GM23338 (cell line): ENCODE measurements at regions not wholly inside any gene's neighbourhood (a gene's known extent, or its start where the extent isn't known, plus 50 kb on each side); places are given as distances from the start of the nearest gene placed in this dataset.
"Not testable (repeated sequence)": the region's sequence is repeated elsewhere in the genome, so short reads cannot be mapped to it uniquely, and the experiment has no call there.

ENCODE experiments used
- ATAC-seq: fragments of 200-7000 bp; cut with Tn5 transposase; 3 replicates; pipeline ENCODE4 v1.9.1; 2020
- DNase-seq: peaks from one replicate; pipeline ENCODE4 v3.0.0-alpha.2; 2015; ENCODE audit warnings: low spot score
- H2AFZ ChIP-seq: fragments of 200-600 bp; sonication (generic); 2 replicates; pipeline ENCODE4 v1.8.0; 2016; ENCODE audit warnings: antibody characterized with exemption, mild to moderate bottlenecking, moderate library complexity
- H3F3A ChIP-seq: fragments of 200-600 bp; sonication (generic); replicated peaks from 2 replicates; pipeline ENCODE4 v1.8.0; 2017; ENCODE audit warnings: antibody characterized with exemption, mixed run types, low read depth
- H3K27ac ChIP-seq: fragments of 200-600 bp; sonication (generic); 2 replicates; pipeline ENCODE4 v1.6.1; 2016; ENCODE audit warnings: low read depth
- H3K27me3 ChIP-seq: fragments of 200-600 bp; sonication (generic); 2 replicates; pipeline ENCODE4 v1.8.0; 2016; ENCODE audit warnings: mild to moderate bottlenecking, mixed run types, moderate library complexity; ENCODE audit not compliant: insufficient read depth
- H3K36me3 ChIP-seq: fragments of 200-600 bp; sonication (generic); 2 replicates; pipeline ENCODE4 v1.8.0; 2016; ENCODE audit warnings: mild to moderate bottlenecking; ENCODE audit not compliant: insufficient read depth
- H3K4me1 ChIP-seq: fragments of 200-600 bp; sonication (generic); 2 replicates; pipeline ENCODE4 v1.8.0; 2016; ENCODE audit warnings: mild to moderate bottlenecking, moderate library complexity; ENCODE audit not compliant: insufficient read depth
- H3K4me2 ChIP-seq: fragments of 200-600 bp; sonication (generic); 2 replicates; pipeline ENCODE4 v1.7.1; 2017; ENCODE audit warnings: mixed run types
- H3K4me3 ChIP-seq: fragments of 200-600 bp; sonication (generic); 2 replicates; pipeline ENCODE4 v1.6.1; 2016; ENCODE audit warnings: mixed run types
- H3K79me2 ChIP-seq: fragments of 200-600 bp; sonication (generic); replicated peaks from 2 replicates; pipeline ENCODE4 v1.8.0; 2017; ENCODE audit warnings: mild to moderate bottlenecking; ENCODE audit not compliant: insufficient read depth
- H3K9me2 ChIP-seq: fragments of 200-600 bp; sonication (generic); 2 replicates; pipeline ENCODE4 v1.8.0; 2017; ENCODE audit not compliant: insufficient read depth
- H4K20me1 ChIP-seq: fragments of 200-600 bp; sonication (generic); replicated peaks from 2 replicates; pipeline ENCODE4 v1.8.0; 2017; ENCODE audit warnings: mild to moderate bottlenecking; ENCODE audit not compliant: insufficient read depth
- H3K27ac Mint-ChIP-seq: 2 replicates; pipeline ENCODE4 v1.8.0; 2020; ENCODE audit warnings: inconsistent platforms, mild to moderate bottlenecking, moderate library complexity, mixed read lengths
- H3K27me3 Mint-ChIP-seq: 3 replicates; pipeline ENCODE4 v1.8.0; 2022; ENCODE audit warnings: low read depth, mild to moderate bottlenecking, moderate library complexity, mixed read lengths, inconsistent platforms; ENCODE audit not compliant: insufficient read depth, poor library complexity
- H3K36me3 Mint-ChIP-seq: 3 replicates; pipeline ENCODE4 v1.8.0; 2021; ENCODE audit warnings: low read depth, mild to moderate bottlenecking, inconsistent platforms, moderate library complexity, mixed read lengths
- H3K4me1 Mint-ChIP-seq: 3 replicates; pipeline ENCODE4 v1.8.0; 2020; ENCODE audit warnings: mild to moderate bottlenecking, inconsistent platforms, mixed read lengths
- H3K4me3 Mint-ChIP-seq: 3 replicates; pipeline ENCODE4 v1.8.0; 2021; ENCODE audit warnings: moderate library complexity, mild to moderate bottlenecking, inconsistent platforms, mixed read lengths
- H3K9me3 Mint-ChIP-seq: 3 replicates; pipeline ENCODE4 v1.8.0; 2020; ENCODE audit warnings: moderate library complexity, mild to moderate bottlenecking, inconsistent platforms, mixed read lengths
- TF ChIP-seq, protein P1 (sequence below), 2 experiments: fragments of 200-600 bp in 1 of 2; sonication (generic) in 1 of 2; conservative IDR thresholded peaks; 2 replicates each; pipeline versions ENCODE4 v1.5.1 to v1.6.1; 2016 to 2017; ENCODE audit warnings: antibody characterized with exemption in 2 of 2, low read depth in 2 of 2, mild to moderate bottlenecking in 2 of 2, moderate library complexity in 1 of 2

DNA sequence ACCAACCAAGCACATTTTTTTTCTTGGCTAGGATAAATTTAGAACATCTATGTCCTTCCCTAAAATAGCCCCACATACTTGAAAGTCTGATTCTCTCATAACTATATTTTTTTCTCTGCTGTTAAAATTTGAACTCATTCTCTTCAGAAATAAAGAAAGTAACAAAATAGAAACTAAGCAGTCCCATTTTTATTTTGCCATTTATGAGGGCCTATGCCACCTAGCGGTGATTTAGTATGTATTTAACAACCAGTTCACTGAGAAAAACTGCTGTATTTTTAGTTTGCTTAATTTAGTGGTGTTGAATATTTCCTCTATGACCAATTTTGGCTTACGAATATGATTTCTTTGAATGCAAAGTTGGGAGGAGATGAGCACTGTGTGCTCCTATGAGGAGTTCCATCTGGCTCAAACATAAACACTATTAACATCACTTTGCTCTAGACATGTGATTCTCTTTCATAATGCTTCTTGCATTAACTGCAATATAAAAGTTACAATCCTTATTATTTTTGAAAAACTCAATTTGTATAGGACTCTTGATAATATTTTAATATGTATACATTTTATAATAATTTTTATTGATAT is 116.6 kb downstream of the SYT15B start:
- H3K4me3 Mint-ChIP-seq, H3F3A ChIP-seq, H3K4me1 Mint-ChIP-seq, ATAC-seq, H3K27me3 Mint-ChIP-seq, H3K9me2 ChIP-seq, H4K20me1 ChIP-seq, H3K9me3 Mint-ChIP-seq, H2AFZ ChIP-seq, H3K27ac Mint-ChIP-seq, H3K36me3 ChIP-seq, H3K79me2 ChIP-seq, H3K36me3 Mint-ChIP-seq, H3K4me3 ChIP-seq, H3K4me1 ChIP-seq, H3K27me3 ChIP-seq, H3K4me2 ChIP-seq, H3K27ac ChIP-seq: not testable (repeated sequence)
- TF ChIP-seq, protein P1, sequence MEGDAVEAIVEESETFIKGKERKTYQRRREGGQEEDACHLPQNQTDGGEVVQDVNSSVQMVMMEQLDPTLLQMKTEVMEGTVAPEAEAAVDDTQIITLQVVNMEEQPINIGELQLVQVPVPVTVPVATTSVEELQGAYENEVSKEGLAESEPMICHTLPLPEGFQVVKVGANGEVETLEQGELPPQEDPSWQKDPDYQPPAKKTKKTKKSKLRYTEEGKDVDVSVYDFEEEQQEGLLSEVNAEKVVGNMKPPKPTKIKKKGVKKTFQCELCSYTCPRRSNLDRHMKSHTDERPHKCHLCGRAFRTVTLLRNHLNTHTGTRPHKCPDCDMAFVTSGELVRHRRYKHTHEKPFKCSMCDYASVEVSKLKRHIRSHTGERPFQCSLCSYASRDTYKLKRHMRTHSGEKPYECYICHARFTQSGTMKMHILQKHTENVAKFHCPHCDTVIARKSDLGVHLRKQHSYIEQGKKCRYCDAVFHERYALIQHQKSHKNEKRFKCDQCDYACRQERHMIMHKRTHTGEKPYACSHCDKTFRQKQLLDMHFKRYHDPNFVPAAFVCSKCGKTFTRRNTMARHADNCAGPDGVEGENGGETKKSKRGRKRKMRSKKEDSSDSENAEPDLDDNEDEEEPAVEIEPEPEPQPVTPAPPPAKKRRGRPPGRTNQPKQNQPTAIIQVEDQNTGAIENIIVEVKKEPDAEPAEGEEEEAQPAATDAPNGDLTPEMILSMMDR (conservative IDR thresholded peaks at IDR 0.05; ENCODE audit: low read depth in 2 of 2) = peak in 1 of 2 experiments; percentile 58; a peak in 3 of 4 replicates
- peak; percentile 62 for DNase-seq

DNA sequence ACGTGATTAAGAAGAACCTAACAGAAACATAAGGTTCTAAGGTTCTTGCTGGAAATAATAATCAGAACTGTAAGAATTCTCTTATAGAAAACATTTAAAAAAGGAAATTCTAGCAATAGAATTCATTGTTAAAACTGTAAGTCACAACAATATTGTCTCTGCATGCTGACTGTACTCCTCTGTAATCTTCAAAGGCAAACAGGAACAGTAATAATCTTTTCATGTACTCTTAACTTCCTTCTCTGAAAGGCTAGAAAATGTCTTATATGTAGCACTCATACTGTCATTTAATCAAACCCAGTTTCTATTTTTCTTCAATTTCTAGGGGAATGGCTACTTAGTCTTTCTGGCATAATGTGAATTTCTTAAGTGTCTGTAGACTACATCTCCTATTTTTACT is 103.5 kb upstream of the AGAP9 start:
- not testable (repeated sequence) for H3K9me2 ChIP-seq, H3K9me3 Mint-ChIP-seq, H3K79me2 ChIP-seq, H3F3A ChIP-seq, DNase-seq, H3K27me3 ChIP-seq, H3K4me3 Mint-ChIP-seq, H3K27me3 Mint-ChIP-seq, H3K27ac Mint-ChIP-seq, H3K4me1 ChIP-seq, H3K27ac ChIP-seq, H2AFZ ChIP-seq, H3K36me3 Mint-ChIP-seq, H4K20me1 ChIP-seq, ATAC-seq, H3K4me2 ChIP-seq, H3K36me3 ChIP-seq, H3K4me1 Mint-ChIP-seq, H3K4me3 ChIP-seq

DNA sequence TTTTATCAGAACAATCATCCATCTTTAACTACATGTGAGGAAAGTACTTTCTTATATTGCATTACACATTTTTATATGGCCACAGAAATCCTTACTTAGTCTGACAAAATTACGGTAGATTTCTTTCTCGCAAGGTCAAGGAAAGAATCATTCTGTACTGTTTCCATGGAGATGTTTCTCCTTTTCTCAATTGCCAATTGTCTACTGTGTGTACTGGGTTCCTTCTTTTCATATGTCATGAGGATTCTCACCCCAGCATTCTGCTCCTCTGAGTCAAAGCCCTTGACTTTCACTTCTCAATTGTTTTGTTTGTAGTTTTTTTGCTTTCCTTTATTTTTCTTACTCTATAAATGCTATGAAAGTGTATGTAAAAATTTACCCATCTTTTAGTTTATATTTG is 99.3 kb upstream of the AGAP9 start:
- not testable (repeated sequence) for H3K27me3 ChIP-seq, H3K27me3 Mint-ChIP-seq, H3K79me2 ChIP-seq, H2AFZ ChIP-seq, DNase-seq, H3K36me3 ChIP-seq, H3K4me2 ChIP-seq, ATAC-seq, H4K20me1 ChIP-seq, H3K9me2 ChIP-seq, H3K27ac Mint-ChIP-seq, H3K36me3 Mint-ChIP-seq, H3K4me3 ChIP-seq, H3K9me3 Mint-ChIP-seq, H3K27ac ChIP-seq, H3K4me1 Mint-ChIP-seq, H3F3A ChIP-seq, H3K4me1 ChIP-seq, H3K4me3 Mint-ChIP-seq

DNA sequence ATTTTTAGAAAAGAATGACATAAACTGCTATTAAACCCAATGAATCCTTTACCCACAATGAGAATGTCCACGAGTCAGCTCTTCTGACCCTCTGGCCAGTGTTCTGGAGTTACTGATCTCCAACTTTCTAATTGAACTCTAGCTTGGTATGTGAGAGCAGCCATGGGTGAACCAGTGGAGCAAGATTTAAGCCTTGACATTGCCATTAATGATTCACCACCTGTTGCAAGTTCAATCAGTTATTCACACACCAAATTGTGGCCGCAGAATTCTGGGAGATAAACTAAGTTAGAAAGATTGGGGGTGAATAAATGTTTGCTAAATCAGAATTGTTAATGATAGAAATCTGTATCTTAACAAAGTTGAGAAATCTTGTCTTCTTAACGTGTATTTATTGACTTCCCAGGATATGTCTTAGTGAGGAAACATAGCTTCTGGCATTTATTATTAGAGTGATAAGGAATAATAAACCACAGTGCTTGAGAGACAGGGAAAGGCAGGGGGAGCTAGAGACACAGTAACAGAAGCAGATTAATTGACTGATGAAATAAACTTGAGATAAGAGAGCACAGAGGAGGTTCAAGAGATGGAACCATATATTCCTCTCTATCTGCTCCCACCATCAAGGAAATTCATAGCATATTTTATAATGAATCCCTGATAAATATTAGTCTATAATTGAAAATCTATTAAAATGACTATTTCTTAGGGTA is 96.0 kb upstream of the AGAP9 start:
- H3K4me3 Mint-ChIP-seq, H3K9me2 ChIP-seq, H3K4me1 ChIP-seq, DNase-seq, H3K27ac ChIP-seq, H3K36me3 Mint-ChIP-seq, H4K20me1 ChIP-seq, H3K4me1 Mint-ChIP-seq, H3F3A ChIP-seq, H3K36me3 ChIP-seq, H3K27me3 ChIP-seq, H3K4me2 ChIP-seq, H3K27ac Mint-ChIP-seq, H3K79me2 ChIP-seq, H3K9me3 Mint-ChIP-seq, ATAC-seq, H3K4me3 ChIP-seq, H3K27me3 Mint-ChIP-seq, H2AFZ ChIP-seq: not testable (repeated sequence)
- TF ChIP-seq, protein P1 (conservative IDR thresholded peaks at IDR 0.05; ENCODE audit: low read depth in 2 of 2) = peak; percentile 8 to 21; a peak in 1 of 4 replicates

DNA sequence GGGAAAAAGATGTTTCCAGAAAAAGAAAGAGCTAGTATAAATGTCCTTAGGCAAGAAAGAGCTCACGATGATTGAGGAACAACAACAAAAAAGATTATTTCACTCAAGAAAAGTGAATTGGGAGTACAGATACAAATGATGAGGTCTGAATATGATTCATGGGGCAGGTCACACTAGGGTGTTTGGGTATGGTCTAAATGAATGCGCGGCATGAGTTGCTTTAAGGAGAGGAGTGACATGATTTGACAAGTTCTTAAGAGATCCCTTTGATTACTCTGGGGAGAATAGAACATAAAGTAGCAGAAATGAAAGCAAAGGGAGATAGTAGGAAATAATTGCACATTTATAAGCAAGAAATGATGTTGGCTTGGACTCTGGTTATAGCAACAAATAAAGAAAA is 85.9 kb upstream of the AGAP9 start:
- ATAC-seq, H3K27me3 Mint-ChIP-seq, H3K27ac Mint-ChIP-seq: not testable (repeated sequence)

More for the DNA sequence above, 85.9 kb upstream of the AGAP9 start:
- H3F3A ChIP-seq, H3K36me3 ChIP-seq, DNase-seq, H3K4me1 ChIP-seq, H3K9me3 Mint-ChIP-seq, H3K4me1 Mint-ChIP-seq, H3K27me3 ChIP-seq, H3K9me2 ChIP-seq, H2AFZ ChIP-seq, H3K4me2 ChIP-seq, H3K4me3 Mint-ChIP-seq, H3K36me3 Mint-ChIP-seq, H3K79me2 ChIP-seq, H3K4me3 ChIP-seq, H4K20me1 ChIP-seq, H3K27ac ChIP-seq: not testable (repeated sequence)
